ENCODE measurements at regions not wholly inside any gene's neighbourhood (a gene's known extent, or its start where the extent isn't known, plus 50 kb on each side); places are given as distances from the start of the nearest gene placed in this dataset.
"Not testable (repeated sequence)": the region's sequence is repeated elsewhere in the genome, so short reads cannot be mapped to it uniquely, and the experiment has no call there.

DNA sequence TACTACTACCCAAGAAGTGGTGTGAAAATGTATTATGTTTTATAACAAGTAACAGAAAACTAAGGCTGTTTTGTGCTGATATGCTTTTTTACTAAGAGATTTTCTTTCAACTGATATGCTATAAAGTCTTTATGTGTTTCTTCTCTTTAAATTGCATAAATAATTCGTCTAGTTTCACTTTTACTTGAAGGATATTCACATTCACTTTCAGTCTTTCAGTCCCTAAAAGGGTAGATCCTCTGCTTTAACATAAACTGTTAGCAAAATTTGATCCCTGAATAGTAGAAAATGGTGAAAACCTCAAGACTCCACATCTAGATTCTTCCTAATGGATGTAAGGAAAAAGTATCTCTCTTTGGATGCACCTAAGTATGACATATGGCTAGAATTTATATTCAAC lies 69.0 kb upstream of the FST start:
- no peaks in the 10 kb centered on the region for H3K27me3 ChIP-seq
- no peaks in the 10 kb centered on the region for H3K4me1 ChIP-seq
- intact Hi-C loops (cut with DNase I), result no loop called here
- H3K4me3 ChIP-seq, result no peak overlapping the region
- DNase-seq (no peak), ATAC-seq (no peak)
- H3K9me3 ChIP-seq, result no peaks in the 10 kb centered on the region
- WGBS (ENCODE audit: insufficient coverage, low coverage, low lambda C conversion rate, missing lambda C conversion rate), result 43% methylated on average over 1 of the region's 1 CpG
- no peaks in the 10 kb centered on the region for H3K36me3 ChIP-seq
- H3K27ac ChIP-seq, result no peak overlapping the region
- TF ChIP-seq POLR2A (IDR thresholded peaks at IDR 0.05), result no peak
- TF ChIP-seq, protein P1, sequence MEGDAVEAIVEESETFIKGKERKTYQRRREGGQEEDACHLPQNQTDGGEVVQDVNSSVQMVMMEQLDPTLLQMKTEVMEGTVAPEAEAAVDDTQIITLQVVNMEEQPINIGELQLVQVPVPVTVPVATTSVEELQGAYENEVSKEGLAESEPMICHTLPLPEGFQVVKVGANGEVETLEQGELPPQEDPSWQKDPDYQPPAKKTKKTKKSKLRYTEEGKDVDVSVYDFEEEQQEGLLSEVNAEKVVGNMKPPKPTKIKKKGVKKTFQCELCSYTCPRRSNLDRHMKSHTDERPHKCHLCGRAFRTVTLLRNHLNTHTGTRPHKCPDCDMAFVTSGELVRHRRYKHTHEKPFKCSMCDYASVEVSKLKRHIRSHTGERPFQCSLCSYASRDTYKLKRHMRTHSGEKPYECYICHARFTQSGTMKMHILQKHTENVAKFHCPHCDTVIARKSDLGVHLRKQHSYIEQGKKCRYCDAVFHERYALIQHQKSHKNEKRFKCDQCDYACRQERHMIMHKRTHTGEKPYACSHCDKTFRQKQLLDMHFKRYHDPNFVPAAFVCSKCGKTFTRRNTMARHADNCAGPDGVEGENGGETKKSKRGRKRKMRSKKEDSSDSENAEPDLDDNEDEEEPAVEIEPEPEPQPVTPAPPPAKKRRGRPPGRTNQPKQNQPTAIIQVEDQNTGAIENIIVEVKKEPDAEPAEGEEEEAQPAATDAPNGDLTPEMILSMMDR (IDR thresholded peaks at IDR 0.05), result no peak

DNA sequence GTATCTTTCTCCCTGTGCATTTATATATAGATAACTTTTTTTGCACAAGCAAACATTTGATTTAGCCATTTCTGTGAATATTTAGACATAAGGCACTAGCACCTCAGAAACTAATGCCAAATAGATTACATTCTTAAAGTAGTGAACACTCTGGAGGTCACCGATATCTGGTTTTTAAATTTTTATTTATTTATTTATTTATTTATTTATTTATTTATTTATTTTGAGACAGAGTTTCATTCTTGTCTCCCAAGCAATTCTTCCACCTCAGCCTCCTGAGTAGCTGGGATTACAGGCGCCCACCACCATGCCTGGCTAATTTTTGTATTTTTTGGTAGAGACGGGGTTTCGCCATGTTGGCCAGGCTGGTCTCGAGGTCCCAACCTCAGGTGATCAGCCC lies 67.9 kb upstream of the FST start:
- H3K4me3 ChIP-seq; DNase-seq; H3K27ac ChIP-seq; intact Hi-C loops (cut with DNase I); ATAC-seq; H3K27me3 ChIP-seq; H3K9me3 ChIP-seq; H3K36me3 ChIP-seq; H3K4me1 ChIP-seq: not testable (repeated sequence)
- 60% methylated on average over 3 of the region's 5 CpGs for WGBS (ENCODE audit: insufficient coverage, low coverage, low lambda C conversion rate, missing lambda C conversion rate)

DNA sequence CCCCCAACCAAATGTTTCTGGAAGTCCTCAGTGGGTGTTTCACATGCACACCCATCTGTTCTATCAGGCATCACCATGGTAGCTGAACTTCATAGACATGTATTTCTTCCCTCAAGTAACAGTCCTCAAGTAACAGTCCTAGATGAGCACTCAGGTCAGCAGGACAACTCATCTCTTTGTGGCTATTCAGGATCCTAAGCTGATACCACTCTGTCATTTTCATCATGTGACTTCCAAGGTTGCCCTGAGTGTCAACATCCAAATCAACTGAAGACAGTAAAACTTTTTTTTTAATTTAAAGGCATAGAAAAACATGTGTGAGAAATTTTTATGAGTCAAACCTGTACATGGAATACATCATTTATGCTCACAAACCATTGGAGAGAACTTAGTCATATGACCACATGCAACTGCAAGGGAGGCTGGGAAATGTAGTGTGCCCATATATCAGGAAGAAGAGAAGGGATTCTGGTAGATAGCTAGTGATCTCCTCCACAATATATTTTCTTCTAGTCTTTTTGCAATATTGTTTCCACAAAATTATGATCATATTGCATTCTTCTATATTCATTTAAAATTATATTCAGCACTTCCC lies 64.2 kb upstream of the FST start:
- Histone ChIP-seq H3K36me3 (no peaks in the 10 kb centered on the region), H3K27ac (no peak overlapping the region), H3K4me3 (no peak overlapping the region), H3K4me1 (no peaks in the 10 kb centered on the region), H3K27me3 (no peaks in the 10 kb centered on the region), H3K9me3 (no peaks in the 10 kb centered on the region)
- no peak for DNase-seq
- no peak for ATAC-seq
- intact Hi-C loops (cut with DNase I), result no loop called here
- TF ChIP-seq POLR2A (IDR thresholded peaks at IDR 0.05), result no peak
- TF ChIP-seq, protein P1 (IDR thresholded peaks at IDR 0.05), result no peak

DNA sequence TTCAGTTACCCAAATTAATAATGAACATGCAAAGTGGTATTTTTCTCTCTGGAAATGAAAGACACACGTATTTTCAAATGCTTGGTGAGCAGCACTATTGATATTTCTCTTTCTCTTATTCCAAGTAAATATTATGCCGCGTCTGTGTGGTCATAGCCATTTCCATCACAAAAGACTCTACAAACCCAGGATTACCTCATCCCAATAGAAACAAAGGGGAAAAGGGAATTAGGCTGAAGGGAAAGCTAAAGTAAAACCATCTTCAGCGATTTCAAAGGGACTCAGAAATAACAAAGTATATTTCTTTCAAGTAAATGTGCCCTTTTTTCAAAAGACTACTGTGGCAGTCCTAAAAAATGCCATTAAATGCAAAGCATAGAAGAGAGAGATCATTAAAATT lies 62.0 kb upstream of the FST start:
- no peak for ATAC-seq
- H3K27ac ChIP-seq, result no peak overlapping the region
- H3K4me1 ChIP-seq, result no peaks in the 10 kb centered on the region
- intact Hi-C loops (cut with DNase I), result no loop called here
- TF ChIP-seq, protein P1 (IDR thresholded peaks at IDR 0.05), result no peak
- TF ChIP-seq POLR2A (IDR thresholded peaks at IDR 0.05), result no peak
- 77% methylated on average over 4 of the region's 4 CpGs for WGBS (ENCODE audit: insufficient coverage, low coverage, low lambda C conversion rate, missing lambda C conversion rate)
- H3K27me3 ChIP-seq, result no peaks in the 10 kb centered on the region
- H3K36me3 ChIP-seq, result no peaks in the 10 kb centered on the region
- H3K9me3 ChIP-seq, result no peaks in the 10 kb centered on the region
- no peak overlapping the region for H3K4me3 ChIP-seq
- no peak for DNase-seq

DNA sequence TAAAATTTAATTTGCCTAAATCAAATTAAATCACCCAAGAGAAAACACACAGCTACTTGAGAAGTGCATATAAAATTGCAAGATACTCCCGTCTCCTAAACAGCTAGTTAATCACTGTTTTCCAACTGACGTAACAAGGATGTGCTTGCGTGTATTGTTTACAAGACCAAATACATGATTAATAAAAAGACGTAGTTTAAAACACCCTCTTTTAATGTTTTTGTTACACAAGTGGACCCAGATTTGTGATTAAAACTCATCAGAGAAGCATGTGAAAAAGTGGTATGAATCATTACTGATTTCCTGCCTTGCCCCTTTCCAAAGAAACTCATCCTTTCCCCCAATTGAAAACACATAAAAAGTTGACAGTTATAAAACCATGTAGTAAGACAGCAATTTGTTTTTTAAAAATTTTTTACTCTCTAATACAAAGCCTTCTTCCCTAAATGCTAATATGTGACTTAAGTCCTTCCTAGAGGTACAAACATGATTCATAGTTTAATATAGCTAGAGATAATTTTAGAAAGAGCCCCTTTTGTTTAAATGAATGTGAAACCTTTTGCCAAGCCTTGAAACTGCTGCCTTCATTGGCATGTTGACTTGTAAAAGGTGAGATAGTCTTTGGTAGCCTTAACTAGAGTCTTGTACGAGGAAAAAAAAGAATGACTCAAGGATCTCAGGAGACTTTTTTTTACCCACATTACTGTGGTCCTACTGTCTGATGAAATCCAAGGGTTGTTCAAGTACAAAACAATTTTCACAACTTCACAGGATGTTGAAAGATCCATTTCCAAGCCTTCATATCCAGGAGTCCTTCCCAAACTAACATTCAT lies 61.4 kb upstream of the FST start:
- ATAC-seq (no peak), DNase-seq (no peak)
- 79% methylated on average over 5 of the region's 5 CpGs for WGBS (ENCODE audit: insufficient coverage, low coverage, low lambda C conversion rate, missing lambda C conversion rate)

More for the DNA sequence above, 61.4 kb upstream of the FST start:
- Histone ChIP-seq H3K36me3 (no peaks in the 10 kb centered on the region), H3K4me3 (no peak overlapping the region), H3K9me3 (no peaks in the 10 kb centered on the region), H3K4me1 (no peaks in the 10 kb centered on the region), H3K27ac (no peak overlapping the region), H3K27me3 (no peaks in the 10 kb centered on the region)
- intact Hi-C loops (cut with DNase I), result no loop called here
- TF ChIP-seq, protein P1 (IDR thresholded peaks at IDR 0.05), result no peak
- TF ChIP-seq POLR2A (IDR thresholded peaks at IDR 0.05), result no peak

Measured in right lobe of liver (tissue), 6 donors.